ENCODE measurements at regions not wholly inside any gene's neighbourhood (a gene's known extent, or its start where the extent isn't known, plus 50 kb on each side); places are given as distances from the start of the nearest gene placed in this dataset.

DNA sequence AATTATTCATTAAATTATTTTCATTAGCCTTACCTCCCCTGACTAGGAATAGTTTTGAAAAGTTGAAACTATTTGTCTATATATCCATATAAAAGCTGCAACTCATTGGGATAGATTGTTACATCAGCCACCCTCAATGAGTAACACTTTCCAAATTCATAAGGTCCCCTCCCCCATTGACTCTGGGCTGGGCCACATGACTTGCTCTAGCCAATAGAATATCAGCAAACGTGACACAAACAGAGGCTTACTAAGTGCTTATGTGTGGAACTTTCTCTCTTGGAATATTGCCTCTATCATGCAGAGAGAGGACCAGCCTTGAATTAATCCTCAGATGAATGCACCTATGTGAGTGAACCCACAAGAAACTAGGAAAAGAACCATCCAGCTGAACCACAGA is 213.7 kb downstream of the CCDC59 start:
- H3K4me3 ChIP-seq (ENCODE audit: low read depth, low read length), result no peak overlapping the region
- TF ChIP-seq, protein P1, sequence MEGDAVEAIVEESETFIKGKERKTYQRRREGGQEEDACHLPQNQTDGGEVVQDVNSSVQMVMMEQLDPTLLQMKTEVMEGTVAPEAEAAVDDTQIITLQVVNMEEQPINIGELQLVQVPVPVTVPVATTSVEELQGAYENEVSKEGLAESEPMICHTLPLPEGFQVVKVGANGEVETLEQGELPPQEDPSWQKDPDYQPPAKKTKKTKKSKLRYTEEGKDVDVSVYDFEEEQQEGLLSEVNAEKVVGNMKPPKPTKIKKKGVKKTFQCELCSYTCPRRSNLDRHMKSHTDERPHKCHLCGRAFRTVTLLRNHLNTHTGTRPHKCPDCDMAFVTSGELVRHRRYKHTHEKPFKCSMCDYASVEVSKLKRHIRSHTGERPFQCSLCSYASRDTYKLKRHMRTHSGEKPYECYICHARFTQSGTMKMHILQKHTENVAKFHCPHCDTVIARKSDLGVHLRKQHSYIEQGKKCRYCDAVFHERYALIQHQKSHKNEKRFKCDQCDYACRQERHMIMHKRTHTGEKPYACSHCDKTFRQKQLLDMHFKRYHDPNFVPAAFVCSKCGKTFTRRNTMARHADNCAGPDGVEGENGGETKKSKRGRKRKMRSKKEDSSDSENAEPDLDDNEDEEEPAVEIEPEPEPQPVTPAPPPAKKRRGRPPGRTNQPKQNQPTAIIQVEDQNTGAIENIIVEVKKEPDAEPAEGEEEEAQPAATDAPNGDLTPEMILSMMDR (IDR thresholded peaks at IDR 0.05; ENCODE audit: low read depth, low read length), result no peak
- in situ Hi-C loops (cut with HindIII; ENCODE audit: low sequenced_read_pairs), result no loop called here
- no peak for DNase-seq (ENCODE audit: low read depth, low spot score)

- no peak overlapping the region for H3K4me3 ChIP-seq (ENCODE audit: low read depth, low read length)
- no peak for DNase-seq (ENCODE audit: low read depth, low spot score)
- in situ Hi-C loops (cut with HindIII; ENCODE audit: low sequenced_read_pairs), result no loop called here
- TF ChIP-seq, protein P1 (IDR thresholded peaks at IDR 0.05; ENCODE audit: low read depth, low read length), result no peak
These were observed 225.8 kb downstream of the CCDC59 start for GRCh38 chr12:82132390-82132789.

- TF ChIP-seq, protein P1 (IDR thresholded peaks at IDR 0.05; ENCODE audit: low read depth, low read length), result no peak
- in situ Hi-C loops (cut with HindIII; ENCODE audit: low sequenced_read_pairs), result no loop called here
- no peak for DNase-seq (ENCODE audit: low read depth, low spot score)
- no peak overlapping the region for H3K4me3 ChIP-seq (ENCODE audit: low read depth, low read length)
These were observed 227.4 kb downstream of the CCDC59 start for GRCh38 chr12:82130762-82131161.

DNA sequence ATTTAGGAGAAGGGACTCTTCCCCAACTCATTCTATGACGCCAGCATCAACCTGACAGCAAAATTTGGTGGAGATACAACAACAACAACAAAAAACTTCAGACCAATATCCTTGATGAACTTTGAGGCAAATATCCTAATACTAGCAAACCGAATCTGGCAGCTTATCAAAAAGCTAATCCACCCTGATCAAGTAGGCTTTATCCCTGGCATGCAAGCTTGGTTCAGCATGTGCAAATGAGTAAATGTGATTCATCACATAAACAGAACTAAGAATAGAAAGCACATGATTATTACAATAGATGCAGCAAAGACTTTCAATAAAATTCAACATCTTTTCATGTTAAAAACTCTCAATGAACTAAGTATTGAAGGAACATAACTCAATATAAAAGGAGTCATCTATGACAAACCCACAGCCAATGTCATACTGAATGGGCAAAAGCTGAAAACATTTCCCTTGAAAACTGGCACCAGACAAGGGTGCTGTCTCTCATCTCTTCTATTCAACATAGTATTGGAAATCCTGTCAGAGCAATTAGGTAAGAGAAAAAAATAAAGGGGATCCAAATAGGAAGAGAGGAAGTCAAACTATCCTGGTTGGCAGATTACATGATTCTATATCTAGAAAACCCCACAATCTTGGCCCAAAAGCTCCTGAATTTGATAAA is 233.3 kb downstream of the CCDC59 start:
- TF ChIP-seq, protein P1 (IDR thresholded peaks at IDR 0.05; ENCODE audit: low read depth, low read length), result no peak
- H3K4me3 ChIP-seq (ENCODE audit: low read depth, low read length), result no peak overlapping the region
- in situ Hi-C loops (cut with HindIII; ENCODE audit: low sequenced_read_pairs), result no loop called here
- DNase-seq (ENCODE audit: low read depth, low spot score), result peak; percentile 32

DNA sequence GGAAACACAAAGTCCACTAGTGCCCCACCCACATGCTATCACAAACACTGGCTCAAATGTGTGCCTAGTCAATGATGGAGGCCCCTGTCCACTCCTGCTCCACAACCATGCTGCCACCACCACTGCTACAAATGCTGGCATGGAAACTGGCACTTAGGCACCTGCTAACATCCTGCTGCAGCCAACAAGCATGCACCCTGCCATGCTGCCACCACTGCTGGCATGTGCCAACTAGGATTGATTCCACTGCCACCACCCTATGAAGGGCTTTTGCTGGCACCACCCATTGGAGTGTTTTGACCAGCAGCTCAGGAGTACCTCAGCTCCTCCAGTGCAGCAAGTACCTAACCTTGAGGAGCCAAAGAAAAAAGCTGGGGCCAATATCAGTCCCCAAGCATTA is 236.6 kb downstream of the CCDC59 start:
- in situ Hi-C loops (cut with HindIII; ENCODE audit: low sequenced_read_pairs), result no loop called here
- TF ChIP-seq, protein P1 (IDR thresholded peaks at IDR 0.05; ENCODE audit: low read depth, low read length), result no peak
- no peak overlapping the region for H3K4me3 ChIP-seq (ENCODE audit: low read depth, low read length)
- DNase-seq (ENCODE audit: low read depth, low spot score), result no peak

GRCh38 chr12:82120901-82121300 is 237.3 kb downstream of the CCDC59 start:
- in situ Hi-C loops (cut with HindIII; ENCODE audit: low sequenced_read_pairs), result no loop called here
- TF ChIP-seq, protein P1 (IDR thresholded peaks at IDR 0.05; ENCODE audit: low read depth, low read length), result no peak
- DNase-seq (ENCODE audit: low read depth, low spot score), result no peak
- H3K4me3 ChIP-seq (ENCODE audit: low read depth, low read length), result no peak overlapping the region
